ENCODE measurements at regions not wholly inside any gene's neighbourhood (a gene's known extent, or its start where the extent isn't known, plus 50 kb on each side); places are given as distances from the start of the nearest gene placed in this dataset.

- TF ChIP-seq REST (IDR thresholded peaks at IDR 0.05) (no peak), NR2F2 (IDR thresholded peaks at IDR 0.05) (no peak)
Observed at GRCh38 chr2:118671701-118672454, 175.6 kb downstream of the EN1 start (continued).

- Histone ChIP-seq H3K9me3 (ENCODE audit: control insufficient read depth in 4 of 4, low read length in 3 of 4) (no peaks in the 10 kb centered on the region), H3K27ac (ENCODE audit: low read depth in 1 of 2, low read length in 2 of 2) (no peak overlapping the region), H3K36me3 (ENCODE audit: control insufficient read depth in 4 of 4, insufficient read depth in 3 of 4, low read depth in 1 of 4, low read length in 3 of 4) (no peaks in the 10 kb centered on the region), H3K9ac (ENCODE audit: low read depth in 1 of 2, low read length in 2 of 2) (no peak overlapping the region), H3K4me1 (ENCODE audit: control insufficient read depth in 4 of 4, insufficient read depth in 4 of 4, low read length in 3 of 4) (no peaks in the 10 kb centered on the region), H3K4me3 (ENCODE audit: low read depth in 1 of 3, low read length in 3 of 3) (no peak overlapping the region), H3K27me3 (ENCODE audit: control insufficient read depth in 4 of 4, insufficient read depth in 4 of 4, low read length in 3 of 4) (no peaks in the 10 kb centered on the region)
- TF ChIP-seq JUND (IDR thresholded peaks at IDR 0.05) (no peak), TAF1 (conservative IDR thresholded peaks at IDR 0.05) (no peak), CTCF (IDR thresholded peaks at IDR 0.05; ENCODE audit: low read depth, low read length, missing input control) (no peak), GABPA (IDR thresholded peaks at IDR 0.05 in 1 of 2, conservative IDR thresholded peaks at IDR 0.05 in 1 of 2) (no peak), FOXA1 (IDR thresholded peaks at IDR 0.05) (no peak), RXRA (IDR thresholded peaks at IDR 0.05) (no peak), RAD21 (IDR thresholded peaks at IDR 0.05) (no peak), ATF3 (IDR thresholded peaks at IDR 0.05) (no peak), HNF4G (IDR thresholded peaks at IDR 0.05) (no peak), EGR1 (IDR thresholded peaks at IDR 0.05; ENCODE audit: low read depth in 2 of 2) (no peak), YY1 (IDR thresholded peaks at IDR 0.05) (no peak), FOXA2 (IDR thresholded peaks at IDR 0.05) (no peak), REST (IDR thresholded peaks at IDR 0.05) (no peak), MAX (IDR thresholded peaks at IDR 0.05) (no peak), SP1 (IDR thresholded peaks at IDR 0.05) (no peak), NR2F2 (IDR thresholded peaks at IDR 0.05) (no peak), ZBTB33 (IDR thresholded peaks at IDR 0.05) (no peak), HNF4A (conservative IDR thresholded peaks at IDR 0.05) (no peak)
- no peak for DNase-seq (ENCODE audit: low spot score)
- 58% methylated on average over 6 of the region's 6 CpGs for WGBS
Observed at GRCh38 chr2:118670838-118671237, 176.6 kb downstream of the EN1 start.

Data from liver (tissue), 8 donors.